ENCODE measurements at regions not wholly inside any gene's neighbourhood (a gene's known extent, or its start where the extent isn't known, plus 50 kb on each side); places are given as distances from the start of the nearest gene placed in this dataset.
"Not testable (repeated sequence)": the region's sequence is repeated elsewhere in the genome, so short reads cannot be mapped to it uniquely, and the experiment has no call there.

DNA sequence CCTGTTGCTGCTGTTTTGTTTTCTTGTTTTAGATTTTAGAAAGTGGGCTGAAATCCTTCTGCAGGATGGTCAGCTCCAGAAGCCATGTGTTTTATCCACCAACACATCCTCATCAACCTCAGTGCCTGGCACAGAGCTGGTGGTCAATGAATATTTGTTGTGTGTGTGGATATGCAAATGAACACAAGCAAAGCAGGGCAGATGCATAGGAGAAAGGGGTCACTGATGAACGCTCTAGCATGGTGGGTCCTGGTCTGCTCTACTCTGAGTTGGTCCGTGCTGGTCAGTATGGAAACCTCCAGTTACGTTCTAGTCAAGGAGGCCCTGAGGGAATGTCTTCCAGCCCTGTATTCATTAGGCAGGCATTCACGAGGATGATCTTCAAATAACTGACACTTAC, 682.5 kb downstream of the QKI start:
- no peak for DNase-seq

DNA sequence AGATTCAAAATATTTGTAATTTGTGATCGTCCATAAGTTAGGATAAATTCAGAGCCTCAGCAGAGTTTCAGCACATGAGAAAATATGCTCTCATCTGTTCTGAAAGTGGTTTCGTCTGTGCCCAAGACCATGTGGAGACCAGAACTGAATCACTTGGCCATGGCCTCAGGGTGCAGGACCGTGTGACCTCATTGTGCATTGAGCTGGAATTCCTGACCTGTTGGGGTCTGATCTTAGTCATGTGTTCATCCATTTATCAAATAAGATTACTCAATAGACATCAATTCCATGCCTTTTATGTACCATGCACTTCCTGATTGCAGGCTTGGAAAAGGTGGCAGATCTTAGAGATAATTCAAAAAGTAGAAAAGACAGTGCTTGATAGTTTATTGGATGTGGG, 680.5 kb downstream of the QKI start:
- no peak for DNase-seq

DNA sequence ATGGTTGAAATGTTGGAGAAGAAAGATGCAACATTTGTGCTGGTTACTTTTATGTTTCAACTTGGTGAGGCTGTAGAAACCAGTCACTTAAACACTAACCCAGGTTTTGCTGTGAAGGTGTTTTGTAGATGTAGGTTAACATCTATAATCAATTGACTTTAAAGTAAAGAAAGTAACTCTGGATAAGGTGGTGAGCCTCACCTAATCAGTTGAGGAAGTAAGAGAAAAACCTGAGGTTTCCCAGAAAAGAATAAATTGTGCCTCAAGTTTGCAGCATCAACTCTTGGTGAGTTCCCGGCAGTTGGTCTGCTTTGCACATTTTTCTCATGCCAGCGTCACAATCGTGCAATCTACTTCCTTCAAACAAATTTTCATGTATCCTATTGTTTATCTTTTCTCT, 673.4 kb downstream of the QKI start:
- DNase-seq: no peak

DNA sequence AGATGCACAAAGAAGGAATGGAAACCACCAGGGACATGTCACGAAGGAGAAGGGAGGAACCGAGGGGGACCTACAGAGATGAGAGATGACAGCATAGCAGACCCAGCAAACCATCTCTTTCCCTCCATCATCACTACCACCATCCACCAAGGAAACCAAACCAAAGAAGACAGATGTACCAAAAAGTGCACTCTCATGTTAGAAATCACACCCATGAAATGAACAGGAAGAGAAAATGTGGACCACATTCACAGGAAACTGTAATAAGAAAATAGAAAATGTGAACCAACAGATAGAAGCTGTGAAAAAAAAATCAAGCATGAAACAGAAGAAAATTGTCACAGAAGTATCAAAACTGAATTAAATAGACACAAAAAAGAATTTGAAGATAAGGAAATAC, 672.7 kb downstream of the QKI start:
- no peak for DNase-seq

DNA sequence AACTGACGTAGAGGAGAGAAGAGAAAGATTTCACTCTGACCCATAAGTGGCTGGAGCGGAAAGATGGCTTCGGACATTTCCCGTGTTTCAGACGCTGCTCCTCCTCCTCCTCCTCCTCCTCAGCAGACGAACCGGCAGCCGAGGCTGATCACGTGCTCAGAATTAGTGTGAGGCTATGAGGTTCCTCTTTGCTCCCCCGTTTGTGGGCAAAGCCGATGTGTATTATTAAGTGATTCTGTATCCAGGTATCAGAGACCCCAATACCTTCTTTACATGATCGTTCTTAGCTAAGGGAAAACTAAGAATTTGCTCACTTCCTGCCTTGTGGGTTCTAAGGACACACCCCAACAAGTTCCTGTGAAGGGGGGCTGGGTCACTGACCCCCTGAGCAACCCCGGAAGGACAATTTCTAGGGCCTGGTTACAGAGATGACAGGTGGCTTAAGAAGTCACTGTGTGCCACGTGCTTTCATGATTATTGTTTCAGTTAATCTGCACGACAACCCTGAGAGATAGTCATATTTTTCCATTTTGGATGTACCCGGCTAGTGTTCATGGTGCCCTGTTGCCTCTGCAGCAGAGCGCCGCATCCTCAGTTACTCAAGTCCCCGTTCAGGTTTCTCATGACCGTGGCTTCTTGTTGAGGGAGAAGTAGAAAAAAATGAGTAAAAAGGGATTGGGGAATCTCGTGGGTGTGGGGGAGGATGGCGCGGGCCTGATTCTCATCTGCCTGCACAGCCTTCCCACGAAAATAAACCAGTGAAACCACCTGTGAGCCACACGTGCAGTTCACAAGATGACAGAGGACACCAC, 671.8 kb downstream of the QKI start:
- DNase-seq: no peak

DNA sequence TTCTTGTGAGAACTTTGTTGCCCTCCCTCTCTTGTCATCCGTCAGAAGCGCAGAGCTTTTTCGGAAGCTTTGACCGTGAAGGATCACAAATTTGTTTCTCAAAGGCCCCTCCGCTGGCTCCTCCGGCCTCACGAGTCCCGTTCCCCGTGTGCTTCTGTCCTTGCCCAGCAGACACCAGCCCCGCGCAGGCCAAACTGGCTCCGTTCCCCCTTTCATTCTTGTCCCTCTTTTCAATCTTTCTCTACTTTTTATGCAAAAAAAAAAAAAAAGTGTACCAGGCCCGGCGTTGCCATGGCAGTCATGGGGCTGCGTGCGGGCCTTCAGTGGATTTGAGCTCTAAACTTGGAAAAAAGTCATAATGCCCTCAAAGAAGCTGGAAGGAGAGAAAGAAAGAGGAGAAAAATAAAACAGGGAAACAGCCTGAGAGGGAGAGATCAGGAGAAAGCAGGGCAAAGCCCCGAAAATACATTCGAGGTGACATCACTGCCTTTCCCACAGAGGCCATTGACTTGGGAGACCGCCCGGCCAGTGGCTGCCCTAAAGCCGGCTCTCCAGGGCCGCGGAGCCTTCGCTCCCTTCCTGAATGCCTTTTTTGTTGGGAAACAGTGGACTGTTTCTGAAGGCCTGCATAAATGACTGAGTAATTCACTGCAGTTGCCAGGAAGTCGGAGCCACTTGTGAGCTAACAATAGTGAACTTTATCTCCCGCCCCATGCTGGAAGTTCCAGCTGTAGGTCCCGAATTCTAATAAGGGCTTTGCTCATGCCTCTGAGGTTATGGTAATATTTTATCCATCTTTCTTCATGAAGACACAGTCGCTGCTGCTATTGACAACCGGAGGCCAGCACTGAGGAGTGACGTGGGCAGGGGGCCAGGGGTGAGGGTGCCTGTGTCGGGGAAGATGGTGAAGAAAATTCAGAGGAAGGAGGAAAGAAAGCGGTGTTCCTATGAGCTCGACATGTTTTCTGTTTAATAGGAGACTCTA, 670.9 kb downstream of the QKI start:
- no peak for DNase-seq

DNA sequence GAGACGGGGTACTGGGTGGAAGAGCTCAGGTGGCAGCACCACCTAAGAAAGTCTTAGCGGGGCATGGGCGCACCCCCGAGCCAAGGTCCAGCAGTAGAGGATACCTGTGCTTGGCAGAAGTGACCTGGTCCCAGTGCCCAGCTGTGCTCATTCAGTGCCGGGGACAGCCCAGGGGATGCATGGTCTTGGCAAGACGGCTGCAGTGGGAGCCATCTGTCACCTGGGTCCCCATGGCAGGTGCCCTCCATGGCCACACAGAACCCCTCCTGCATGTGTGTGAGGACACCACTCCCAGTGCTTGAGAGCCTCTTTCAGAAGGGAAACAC, 664.7 kb downstream of the QKI start:
- DNase-seq: no peak

DNA sequence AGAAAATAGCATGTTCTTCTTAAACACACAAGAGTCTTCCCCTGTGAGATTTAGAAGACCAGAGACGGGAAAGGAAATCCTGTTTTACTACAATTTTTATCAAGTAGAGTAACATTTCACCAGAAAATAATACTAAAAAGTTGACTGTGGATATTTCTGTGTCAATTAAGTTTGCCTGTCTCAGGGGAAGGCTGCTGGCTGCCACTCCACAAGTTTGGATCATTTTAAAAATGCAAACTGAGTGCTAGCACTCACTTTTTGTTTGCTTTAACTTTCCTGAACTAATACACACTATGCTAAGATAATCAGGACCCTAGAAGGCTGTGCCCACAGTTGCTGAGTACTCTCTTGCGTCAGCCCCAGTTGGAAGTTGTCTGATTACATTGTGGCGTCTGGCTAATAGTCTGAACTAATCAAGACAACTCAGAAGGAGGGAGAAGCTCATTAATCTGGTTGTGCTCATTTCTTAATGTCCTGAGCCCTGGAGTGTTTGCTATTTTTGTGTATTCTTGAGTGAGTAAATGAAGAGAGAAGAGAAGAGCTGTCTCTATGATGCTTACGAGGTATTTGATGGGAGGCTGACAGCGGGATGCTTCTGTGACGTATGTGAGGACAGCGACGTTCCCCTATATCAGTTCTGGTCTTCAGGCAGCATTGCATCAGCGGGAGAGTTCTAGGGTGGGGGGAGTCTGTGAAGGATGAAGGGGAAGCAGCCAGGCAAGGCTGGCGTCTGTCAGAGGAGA, 664.2 kb downstream of the QKI start:
- no peak for DNase-seq

DNA sequence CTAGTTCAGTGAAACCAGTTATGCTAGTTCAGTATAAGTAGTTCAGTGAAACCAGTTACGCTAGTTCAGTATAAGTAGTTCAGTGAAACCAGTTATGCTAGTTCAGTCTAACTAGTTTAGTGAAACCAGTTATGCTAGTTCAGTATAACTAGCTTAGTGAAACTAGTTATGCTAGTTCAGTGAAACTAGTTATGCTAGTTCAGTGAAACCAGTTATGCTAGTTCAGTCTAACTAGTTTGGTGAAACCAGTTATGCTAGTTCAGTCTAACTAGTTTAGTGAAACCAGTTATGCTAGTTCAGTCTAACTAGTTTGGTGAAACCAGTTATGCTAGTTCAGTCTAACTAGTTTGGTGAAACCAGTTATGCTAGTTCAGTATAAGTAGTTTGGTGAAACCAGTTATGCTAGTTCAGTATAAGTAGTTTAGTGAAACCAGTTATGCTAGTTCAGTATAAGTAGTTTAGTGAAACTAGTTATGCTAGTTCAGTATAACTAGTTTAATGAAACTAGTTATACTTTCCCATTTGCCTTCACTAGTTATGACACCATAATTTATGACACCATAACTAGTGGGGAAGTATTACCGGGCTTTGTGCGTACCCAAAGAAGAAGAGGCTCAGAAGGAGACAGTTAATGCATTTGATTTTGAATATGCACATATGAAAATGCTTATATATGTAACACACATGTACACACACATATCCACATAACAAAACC, 662.5 kb downstream of the QKI start:
- DNase-seq: not testable (repeated sequence)

DNA sequence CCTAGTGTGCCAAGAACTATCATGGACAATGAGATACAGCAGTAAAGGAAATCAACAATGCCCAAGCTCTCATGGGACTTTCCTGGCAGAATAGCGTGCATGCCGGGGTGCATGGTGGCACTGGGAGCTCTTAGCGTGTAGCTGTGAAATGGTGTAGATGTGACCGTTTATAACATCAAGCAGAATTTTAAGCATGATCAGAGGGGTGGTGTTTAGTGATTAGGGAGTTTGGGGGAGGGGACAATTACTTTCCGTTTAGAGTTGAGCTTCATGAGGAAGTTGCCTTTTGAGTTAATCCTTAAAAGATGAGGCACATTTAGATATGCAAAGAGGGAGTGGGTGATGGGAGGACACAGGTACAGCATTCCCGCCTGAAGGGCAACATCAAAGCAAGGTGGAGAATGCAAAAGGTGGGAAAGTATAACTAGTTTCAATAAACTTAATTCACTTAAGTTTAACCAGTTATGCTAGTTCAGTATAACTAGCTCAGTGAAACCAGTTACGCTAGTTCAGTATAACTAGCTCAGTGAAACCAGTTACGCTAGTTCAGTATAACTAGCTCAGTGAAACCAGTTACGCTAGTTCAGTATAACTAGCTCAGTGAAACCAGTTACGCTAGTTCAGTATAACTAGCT, 661.6 kb downstream of the QKI start:
- no peak for DNase-seq

DNA sequence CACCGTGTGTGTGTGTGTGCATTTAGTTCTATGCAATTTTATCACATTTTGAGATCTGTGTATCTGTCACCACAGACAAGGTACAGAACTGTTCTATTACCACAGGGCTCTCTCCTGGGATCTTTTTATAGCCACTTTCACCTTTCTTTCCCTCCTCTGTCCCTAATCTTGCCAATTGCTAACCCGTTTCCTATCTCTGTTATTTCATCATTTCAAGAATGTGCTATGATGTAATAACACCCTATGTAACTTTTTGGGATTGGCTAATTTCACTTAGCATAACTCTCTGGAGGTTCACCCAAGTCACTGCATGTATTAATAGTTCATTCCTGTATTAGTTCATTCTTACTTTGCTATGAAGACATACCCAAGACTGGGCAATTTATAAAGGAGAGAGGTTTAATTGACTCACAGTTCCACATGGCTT, 657.7 kb downstream of the QKI start:
- DNase-seq: no peak

DNA sequence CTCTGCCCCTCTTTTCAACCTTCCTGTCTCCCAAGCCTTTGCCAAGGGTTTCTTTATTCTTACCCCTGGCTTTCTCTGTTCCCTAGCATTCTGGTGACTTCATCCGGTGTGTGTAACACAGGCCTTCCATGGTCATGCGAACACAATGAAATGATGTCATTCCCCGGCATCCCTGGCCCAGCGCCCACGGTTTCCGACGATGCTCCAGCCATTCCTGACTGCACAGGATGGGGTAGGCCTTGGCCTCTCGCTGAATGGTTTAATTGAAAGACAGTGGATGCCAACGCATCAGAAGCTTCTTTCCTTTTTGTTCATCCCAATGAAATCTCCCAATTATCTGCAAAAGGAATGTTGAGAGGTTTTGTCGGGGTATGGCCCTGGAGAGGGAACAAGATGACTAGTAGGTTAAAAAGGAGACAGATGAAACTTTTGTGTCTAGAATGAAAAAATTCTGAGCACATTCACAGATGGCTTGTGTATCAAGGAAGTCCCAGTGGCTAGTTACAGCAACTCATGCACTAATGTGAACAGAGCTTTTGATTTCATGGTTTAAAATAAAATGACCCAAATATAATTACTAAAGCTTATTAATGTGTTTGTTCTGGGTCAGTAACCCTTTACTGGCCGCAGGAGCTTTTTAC, 655.0 kb downstream of the QKI start:
- no peak for DNase-seq

DNA sequence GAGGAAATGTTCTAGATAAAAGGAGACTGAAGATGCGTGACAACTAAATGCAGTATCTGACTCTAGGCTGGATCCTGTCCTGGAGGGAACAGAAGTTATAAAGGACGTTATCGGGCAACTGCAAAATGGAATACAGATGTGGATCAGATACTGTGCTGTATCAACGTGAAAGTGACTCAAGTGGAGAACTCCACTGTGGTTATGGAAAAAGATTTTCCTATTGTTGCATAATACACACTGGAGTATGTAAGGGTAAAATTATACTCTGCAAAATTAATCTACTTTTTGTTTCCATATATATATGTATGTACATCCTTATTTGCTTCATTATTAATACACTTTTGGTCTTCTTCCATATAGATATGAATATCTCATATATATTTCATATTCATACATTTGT, 654.0 kb downstream of the QKI start:
- DNase-seq: no peak

DNA sequence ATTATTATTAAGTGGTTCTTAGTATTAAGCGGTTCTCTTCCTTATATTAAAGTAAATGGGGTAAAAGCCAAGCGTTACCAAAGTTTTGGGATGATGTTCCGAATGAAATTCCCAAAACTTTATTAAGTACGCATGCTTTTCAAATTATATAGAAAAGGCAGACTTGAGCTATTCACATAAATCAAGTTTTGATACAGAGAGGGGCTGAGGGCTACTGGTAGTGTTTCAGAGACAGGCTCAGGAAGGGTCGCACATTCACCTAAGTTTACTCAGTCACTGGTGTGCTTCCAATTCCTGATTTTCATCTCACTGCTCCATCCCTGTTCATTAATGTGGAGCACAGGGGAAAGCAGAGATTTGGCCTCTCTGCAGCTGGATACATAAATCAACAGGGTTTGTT, 652.2 kb downstream of the QKI start:
- DNase-seq: no peak

DNA sequence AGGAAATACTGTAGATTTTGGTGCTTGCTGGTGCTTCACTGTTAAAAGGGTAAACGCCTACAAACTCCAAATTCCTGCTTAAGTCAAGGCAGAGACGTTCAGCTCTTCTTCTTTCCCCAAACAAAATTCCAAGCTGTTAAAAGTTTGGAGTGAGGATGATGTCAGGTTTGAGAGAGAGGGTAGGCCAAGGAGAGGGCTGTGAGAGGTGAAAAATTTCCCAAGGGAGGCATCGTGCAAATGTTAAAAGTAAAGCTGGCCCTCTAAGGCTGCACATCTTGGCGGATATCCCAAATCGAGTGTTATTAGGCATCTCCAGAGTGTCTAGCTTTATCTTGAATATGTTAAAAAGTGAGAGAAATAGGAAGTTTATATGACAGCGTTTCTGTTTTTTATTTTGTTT, 651.8 kb downstream of the QKI start:
- DNase-seq: no peak

DNA sequence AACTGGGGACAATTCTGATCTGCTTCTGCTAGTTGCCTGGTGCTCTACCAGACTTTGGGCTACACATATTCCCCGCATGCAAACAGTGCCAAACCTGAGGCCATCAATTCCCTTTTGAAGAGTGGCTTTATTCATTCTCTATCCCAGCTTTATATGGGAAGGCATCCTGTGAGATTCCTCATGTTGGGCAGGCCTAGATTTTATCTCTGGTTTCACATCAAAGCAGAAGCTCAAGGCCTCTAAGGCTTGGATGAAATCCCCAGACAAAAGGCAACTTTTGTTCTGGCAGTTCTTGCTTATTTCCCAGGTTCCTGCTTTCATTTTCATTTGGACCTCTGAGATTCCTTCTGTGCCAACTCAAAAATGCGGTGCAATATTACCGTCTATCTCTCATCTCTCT, 648.8 kb downstream of the QKI start:
- no peak for DNase-seq

DNA sequence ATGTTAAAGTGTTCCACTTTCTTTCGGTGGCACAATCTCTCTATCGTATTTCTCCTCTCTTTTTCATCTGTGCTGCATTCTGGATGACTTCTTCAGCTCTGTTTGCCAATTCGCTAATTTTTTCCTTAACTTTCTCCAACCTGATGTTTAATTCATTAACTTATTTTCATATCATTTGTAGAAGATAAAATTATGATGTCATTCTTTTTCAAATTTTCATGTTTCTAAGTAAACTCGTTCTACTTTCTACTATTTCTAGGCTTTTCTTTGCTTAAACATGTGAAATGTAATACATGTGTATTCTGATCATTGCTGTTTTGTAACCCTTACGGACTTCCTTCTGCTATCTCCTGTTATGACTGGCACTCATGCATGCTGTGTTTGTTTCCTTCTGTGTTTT, 648.4 kb downstream of the QKI start:
- no peak for DNase-seq

DNA sequence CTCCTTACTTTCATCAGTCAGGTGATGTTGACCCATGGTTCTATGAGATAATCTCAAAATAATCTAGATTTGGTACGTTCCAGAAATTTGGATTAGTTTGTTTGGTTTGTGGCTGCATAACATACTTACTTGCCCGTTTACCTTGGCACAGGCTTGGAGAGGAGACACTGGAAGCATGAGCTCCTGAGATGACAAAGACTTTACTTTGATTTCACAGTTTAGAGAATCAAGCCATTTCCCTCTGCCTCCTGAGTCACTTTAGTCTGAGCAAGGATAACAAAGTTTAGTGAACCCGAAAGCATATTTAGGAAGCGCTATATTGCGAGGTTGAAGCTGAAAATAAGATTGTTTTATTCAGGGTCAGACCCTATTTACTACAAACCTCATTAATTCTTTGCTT, 643.4 kb downstream of the QKI start:
- DNase-seq: no peak

DNA sequence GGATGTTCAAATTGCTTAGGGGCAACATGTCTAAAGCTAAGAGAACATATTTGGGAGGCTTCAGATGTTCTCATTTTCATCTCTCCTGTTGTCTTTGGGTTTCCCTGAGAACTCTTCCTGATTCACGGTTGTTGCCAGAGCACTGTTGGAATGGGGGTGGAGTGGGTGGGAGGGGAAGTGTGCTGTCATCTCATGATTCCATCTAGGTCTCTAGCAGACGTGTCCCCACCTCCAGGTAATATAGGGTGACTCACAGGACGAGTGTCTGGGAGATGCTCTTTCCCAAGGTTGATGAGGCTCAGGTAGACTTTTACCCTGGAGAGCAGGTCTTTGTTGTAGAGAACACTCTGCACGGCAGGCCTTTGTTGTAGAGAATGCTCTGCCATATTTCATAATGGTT, 636.9 kb downstream of the QKI start:
- no peak for DNase-seq

DNA sequence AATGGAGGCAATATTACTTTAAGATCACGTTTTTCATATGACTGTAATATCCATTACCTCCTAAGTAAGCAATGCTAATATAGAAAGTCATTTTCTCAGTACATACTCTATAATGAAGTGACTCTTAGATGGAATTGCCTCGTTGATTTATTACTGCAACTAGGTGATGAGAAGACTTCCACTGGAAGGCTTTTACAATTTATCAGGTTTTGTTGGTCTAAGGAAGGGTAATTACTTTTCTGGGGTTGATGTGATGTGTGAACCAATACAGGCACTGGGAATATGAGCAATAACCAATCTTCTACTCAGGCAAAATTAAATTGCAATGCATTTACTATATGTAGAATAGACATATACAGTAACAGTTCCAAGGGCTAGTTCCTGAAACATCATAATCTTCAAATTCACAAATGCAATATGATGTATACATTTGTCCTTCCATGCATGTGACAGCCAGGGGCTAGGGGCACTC, 635.0 kb downstream of the QKI start:
- no peak for DNase-seq

DNA sequence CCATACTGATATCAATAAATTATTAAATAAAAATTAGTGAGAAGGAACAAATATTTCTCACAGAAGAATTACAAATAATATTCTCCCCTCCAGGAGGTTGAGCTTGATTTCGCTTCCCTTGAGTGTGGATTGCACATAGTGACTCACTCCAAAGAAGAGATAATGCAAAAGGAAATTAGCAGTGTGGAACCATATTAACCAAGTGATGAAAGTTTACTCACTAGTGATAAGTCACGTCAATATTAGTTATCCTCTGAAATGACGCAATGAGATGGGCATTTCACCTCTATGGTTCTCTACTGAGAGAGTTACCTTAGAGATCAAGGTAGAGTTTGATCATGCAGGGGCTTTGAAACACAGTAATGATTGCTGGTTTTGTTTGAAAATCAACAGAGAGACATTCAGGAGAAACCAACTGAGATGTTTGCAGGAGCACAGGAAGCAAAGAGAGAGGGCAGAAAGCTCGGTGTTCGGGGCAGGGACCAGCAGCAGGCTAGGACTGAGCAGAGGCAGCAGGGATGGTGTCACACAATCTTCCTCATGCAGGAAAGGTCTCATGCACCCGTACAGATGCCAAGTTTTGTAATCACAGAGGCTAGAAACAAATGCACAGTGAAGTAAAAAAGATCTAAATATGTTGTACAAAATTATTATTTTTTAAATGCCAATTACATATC, 634.5 kb downstream of the QKI start:
- DNase-seq: no peak
